BJ (cell line): ENCODE measurements at regions not wholly inside any gene's neighbourhood (a gene's known extent, or its start where the extent isn't known, plus 50 kb on each side); places are given as distances from the start of the nearest gene placed in this dataset.

Source experiments
- CTCF ChIA-PET: fragments of 350-600 bp; formaldehyde crosslinking; extraction: SDS; loops from one replicate; lab custom pipeline; 2021; ENCODE audit warnings: antibody characterized with exemption, inconsistent platforms; lab: Yijun Ruan, JAX
- POLR2A ChIA-PET: fragments of 300-600 bp; sonication (Branson Sonifier 250); formaldehyde crosslinking; extraction: SDS; loops from one replicate; lab custom pipeline; 2021; ENCODE audit warnings: antibody characterized with exemption; lab: Charles Lee
- DNase-seq: peaks from one replicate; pipeline ENCODE4 v3.0.0-alpha.2; 2011; ENCODE audit warnings: low read depth
- H3K27me3 ChIP-seq: 2 replicates; pipeline ENCODE4 v1.6.0; 2011; ENCODE audit warnings: low read length; ENCODE audit not compliant: control insufficient read depth, insufficient read depth
- H3K36me3 ChIP-seq: 2 replicates; pipeline ENCODE4 v1.5.1; 2011; ENCODE audit warnings: low read length; ENCODE audit not compliant: control insufficient read depth, insufficient read depth
- H3K4me3 ChIP-seq: 2 replicates; pipeline ENCODE4 v1.5.1; 2011; ENCODE audit warnings: low read depth, mild to moderate bottlenecking, control low read depth, low read length
- CTCF ChIP-seq: IDR thresholded peaks from 2 replicates; pipeline ENCODE4 v1.5.1; 2011; ENCODE audit warnings: low read depth, mild to moderate bottlenecking, control low read depth, inconsistent platforms, low read length, moderate library complexity; ENCODE audit not compliant: insufficient read depth

GRCh38 chr3:124658270-124658669 is 72.0 kb upstream of the UMPS start:
- H3K4me3 ChIP-seq: no peak overlapping the region
- CTCF ChIA-PET: interaction anchor here (0.6 kb wide), 1 partner anchor 22 kb away, joined by 3 read pairs; no protein-coding TSS in a partner anchor
- DNase-seq: no peak
- no peak for TF ChIP-seq CTCF
- H3K27me3 ChIP-seq: no peaks in the 10 kb centered on the region; the same call in 1 of the 2 replicates
- H3K36me3 ChIP-seq: no peaks in the 10 kb centered on the region
- POLR2A ChIA-PET: no interaction called here

GRCh38 chr3:124659175-124659574 is 71.1 kb upstream of the UMPS start:
- Histone ChIP-seq H3K4me3 (no peak overlapping the region), H3K27me3 (no peaks in the 10 kb centered on the region; the same call in 1 of the 2 replicates), H3K36me3 (no peaks in the 10 kb centered on the region)
- ChIA-PET CTCF (interaction anchor here (1.7 kb wide), 1 partner anchor 30 kb away, joined by 5 read pairs; no protein-coding TSS in a partner anchor), POLR2A (no interaction called here)
- TF ChIP-seq CTCF: no peak
- DNase-seq: no peak

DNA sequence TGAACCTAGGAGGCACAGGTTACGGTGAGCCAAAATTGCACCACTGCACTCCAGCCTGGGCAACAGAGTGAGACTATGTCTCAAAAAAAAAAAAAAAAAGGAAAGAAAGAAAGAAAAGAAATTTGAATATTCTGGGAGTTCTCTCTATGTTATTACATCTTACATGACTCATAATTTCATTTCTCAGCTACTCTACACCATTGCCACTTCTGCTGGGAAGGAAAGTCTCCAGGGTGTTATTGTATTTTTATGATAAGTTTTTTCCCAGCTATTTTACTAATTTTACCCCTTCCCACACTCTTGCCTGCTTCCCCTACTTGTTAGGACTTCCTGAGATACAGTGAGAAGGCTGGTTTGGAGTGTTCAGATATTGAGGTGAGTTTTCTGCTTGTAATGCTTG is 69.7 kb upstream of the UMPS start:
- ChIA-PET CTCF (interaction anchor here (1.7 kb wide), 1 partner anchor 29 kb away, joined by 5 read pairs; no protein-coding TSS in a partner anchor), POLR2A (no interaction called here)
- no peaks in the 10 kb centered on the region for H3K36me3 ChIP-seq
- no peak for DNase-seq
- no peaks in the 10 kb centered on the region for H3K27me3 ChIP-seq
- TF ChIP-seq CTCF: no peak
- no peak overlapping the region for H3K4me3 ChIP-seq

DNA sequence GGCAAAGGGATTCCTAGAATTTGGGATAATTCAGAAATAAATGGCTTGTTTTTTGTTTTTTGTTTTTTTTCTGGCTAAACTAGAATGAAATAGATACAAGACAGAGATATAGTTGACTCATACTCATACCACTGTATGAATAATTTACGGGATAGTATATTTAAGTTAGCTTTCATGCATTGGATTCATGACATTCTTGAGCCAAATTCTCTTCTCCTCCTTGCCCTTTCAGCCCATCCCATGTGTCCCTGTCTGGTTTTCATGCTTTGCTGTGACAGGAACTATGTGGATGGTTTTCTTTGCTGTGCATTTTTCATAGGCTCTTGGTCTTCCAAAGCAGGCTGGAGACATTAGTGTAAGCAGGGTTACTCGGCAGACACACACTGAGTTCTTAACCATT is 66.6 kb upstream of the UMPS start:
- TF ChIP-seq CTCF: no peak
- POLR2A ChIA-PET: no interaction called here
- Histone ChIP-seq H3K36me3 (no peaks in the 10 kb centered on the region), H3K4me3 (no peak overlapping the region), H3K27me3 (no peaks in the 10 kb centered on the region)
- CTCF ChIA-PET: interaction anchor here (0.6 to 0.7 kb wide), 2 partner anchors 38 to 105 kb away, joined by 4 to 5 read pairs; no protein-coding TSS in a partner anchor
- DNase-seq: peak; percentile 9

- no peak for TF ChIP-seq CTCF
- CTCF ChIA-PET: no interaction called here
- Histone ChIP-seq H3K4me3 (no peak overlapping the region), H3K27me3 (no peaks in the 10 kb centered on the region), H3K36me3 (no peaks in the 10 kb centered on the region)
- POLR2A ChIA-PET: no interaction called here
- no peak for DNase-seq
Observed at GRCh38 chr3:124664804-124665203, 65.4 kb upstream of the UMPS start.
